ENCODE measurements at regions not wholly inside any gene's neighbourhood (a gene's known extent, or its start where the extent isn't known, plus 50 kb on each side); places are given as distances from the start of the nearest gene placed in this dataset.

- Mint-ChIP-seq H3K4me3 (no peak overlapping the region), H3K4me1 (no peaks in the 10 kb centered on the region), H3K27ac (no peak overlapping the region), H3K9me3 (peaks cover 3% of the 10 kb centered on the region), H3K36me3 (no peaks in the 10 kb centered on the region)
- ATAC-seq (no peak), DNase-seq (ENCODE audit: low spot score in 2 of 2) (no peak)
Measured at GRCh38 chr13:22655106-22655852, 525.5 kb upstream of the SGCG start.

DNA sequence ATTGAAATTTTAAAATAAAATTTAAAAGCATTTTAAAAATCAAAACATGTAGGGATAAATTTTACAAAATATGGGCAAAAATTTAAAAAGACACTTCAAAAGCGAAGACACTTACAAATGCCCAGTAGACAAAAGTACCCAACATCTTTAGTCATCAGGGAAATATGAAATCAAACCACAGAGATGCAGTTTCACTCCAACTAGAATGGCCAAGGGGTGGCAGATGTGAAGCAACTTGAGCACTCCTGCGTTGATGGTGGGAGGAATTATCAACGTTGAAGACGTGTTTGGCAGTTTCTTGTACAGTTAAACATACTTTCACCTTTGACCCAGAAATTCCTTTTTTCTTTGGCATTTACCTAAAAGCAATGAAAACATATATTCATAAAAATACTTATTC is 518.0 kb upstream of the SGCG start:
- no peak overlapping the region for H3K4me3 Mint-ChIP-seq
- DNase-seq (ENCODE audit: low spot score in 2 of 2), result no peak
- H3K36me3 Mint-ChIP-seq, result no peaks in the 10 kb centered on the region
- H3K27ac Mint-ChIP-seq, result no peak overlapping the region
- H3K9me3 Mint-ChIP-seq, result no peaks in the 10 kb centered on the region
- no peaks in the 10 kb centered on the region for H3K4me1 Mint-ChIP-seq
- ATAC-seq, result no peak

- Mint-ChIP-seq H3K9me3 (peaks cover 4% of the 10 kb centered on the region), H3K36me3 (no peaks in the 10 kb centered on the region), H3K4me1 (no peaks in the 10 kb centered on the region), H3K27ac (no peak overlapping the region), H3K4me3 (no peak overlapping the region)
- ATAC-seq (no peak), DNase-seq (ENCODE audit: low spot score in 2 of 2) (no peak)
Measured at GRCh38 chr13:22665506-22665905, 515.3 kb upstream of the SGCG start.

DNA sequence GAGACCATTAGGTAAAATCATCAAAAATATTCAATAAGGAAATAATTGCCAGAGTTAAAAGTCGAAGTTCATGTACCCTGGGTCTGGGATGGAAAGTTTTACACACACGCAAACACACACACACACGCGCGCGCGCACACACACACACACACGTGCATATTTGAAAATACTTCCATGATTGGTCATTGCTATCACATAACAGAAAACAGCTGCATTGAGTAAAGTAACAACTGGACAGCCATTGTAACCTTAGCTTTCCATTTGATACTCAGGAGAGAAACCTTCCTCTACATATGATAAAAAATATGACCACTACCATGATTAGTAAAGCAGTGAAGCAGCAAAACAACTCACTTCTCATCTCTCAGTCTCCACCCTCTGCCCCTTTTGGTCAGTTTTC is 490.0 kb upstream of the SGCG start:
- Mint-ChIP-seq H3K27ac (no peak overlapping the region), H3K4me1 (no peaks in the 10 kb centered on the region), H3K36me3 (no peaks in the 10 kb centered on the region), H3K9me3 (peaks cover 12% of the 10 kb centered on the region), H3K4me3 (no peak overlapping the region)
- ATAC-seq (no peak), DNase-seq (ENCODE audit: low spot score in 2 of 2) (no peak)

DNA sequence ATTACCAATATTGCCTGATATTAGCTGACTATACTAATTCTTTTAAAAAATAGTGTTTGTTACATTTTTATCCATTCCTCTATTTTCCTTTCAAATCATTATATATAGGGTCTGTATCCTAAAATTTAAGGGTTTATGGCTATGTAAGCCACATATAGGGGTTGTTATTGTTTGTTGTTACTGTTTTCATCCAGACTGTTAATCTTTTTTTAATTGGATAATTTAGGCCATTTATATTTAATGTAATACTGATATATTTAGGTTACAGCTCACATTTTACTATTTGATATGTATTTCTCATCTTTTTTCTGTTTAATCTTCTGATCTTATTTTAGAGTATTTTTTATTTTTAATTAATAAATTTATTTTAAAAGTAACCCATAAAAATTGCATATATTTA is 487.1 kb upstream of the SGCG start:
- Mint-ChIP-seq H3K27ac (no peak overlapping the region), H3K36me3 (no peaks in the 10 kb centered on the region), H3K9me3 (peaks cover 7% of the 10 kb centered on the region), H3K4me1 (no peaks in the 10 kb centered on the region), H3K4me3 (no peak overlapping the region)
- ATAC-seq, result no peak
- no peak for DNase-seq (ENCODE audit: low spot score in 2 of 2)

GRCh38 chr13:22696433-22696832 is 484.3 kb upstream of the SGCG start:
- no peaks in the 10 kb centered on the region for H3K4me1 Mint-ChIP-seq

GRCh38 chr13:22698467-22698866 is 482.3 kb upstream of the SGCG start:
- ATAC-seq (no peak), DNase-seq (ENCODE audit: low spot score in 2 of 2) (no peak)
- no peaks in the 10 kb centered on the region for H3K36me3 Mint-ChIP-seq
- H3K9me3 Mint-ChIP-seq, result peaks cover 7% of the 10 kb centered on the region
- no peak overlapping the region for H3K27ac Mint-ChIP-seq
- no peak overlapping the region for H3K4me3 Mint-ChIP-seq
- H3K4me1 Mint-ChIP-seq, result no peaks in the 10 kb centered on the region

More at GRCh38 chr13:22696433-22696832, 484.3 kb upstream of the SGCG start:
- H3K9me3 Mint-ChIP-seq, result peaks cover 7% of the 10 kb centered on the region
- H3K36me3 Mint-ChIP-seq, result no peaks in the 10 kb centered on the region
- ATAC-seq (no peak), DNase-seq (ENCODE audit: low spot score in 2 of 2) (no peak)
- no peak overlapping the region for H3K4me3 Mint-ChIP-seq
- H3K27ac Mint-ChIP-seq, result no peak overlapping the region

GRCh38 chr13:22700246-22700887 is 480.4 kb upstream of the SGCG start:
- H3K36me3 Mint-ChIP-seq, result no peaks in the 10 kb centered on the region
- H3K4me3 Mint-ChIP-seq, result no peak overlapping the region
- DNase-seq (ENCODE audit: low spot score in 2 of 2) (no peak), ATAC-seq (no peak)
- no peak overlapping the region for H3K27ac Mint-ChIP-seq
- no peaks in the 10 kb centered on the region for H3K4me1 Mint-ChIP-seq
- no peaks in the 10 kb centered on the region for H3K9me3 Mint-ChIP-seq

- no peaks in the 10 kb centered on the region for H3K9me3 Mint-ChIP-seq
- H3K4me1 Mint-ChIP-seq, result no peaks in the 10 kb centered on the region
- no peak for ATAC-seq
- H3K27ac Mint-ChIP-seq, result no peak overlapping the region
- no peak overlapping the region for H3K4me3 Mint-ChIP-seq
- H3K36me3 Mint-ChIP-seq, result no peaks in the 10 kb centered on the region
- no peak for DNase-seq (ENCODE audit: low spot score in 2 of 2)
Measured at GRCh38 chr13:22703601-22704209, 477.1 kb upstream of the SGCG start.

DNA sequence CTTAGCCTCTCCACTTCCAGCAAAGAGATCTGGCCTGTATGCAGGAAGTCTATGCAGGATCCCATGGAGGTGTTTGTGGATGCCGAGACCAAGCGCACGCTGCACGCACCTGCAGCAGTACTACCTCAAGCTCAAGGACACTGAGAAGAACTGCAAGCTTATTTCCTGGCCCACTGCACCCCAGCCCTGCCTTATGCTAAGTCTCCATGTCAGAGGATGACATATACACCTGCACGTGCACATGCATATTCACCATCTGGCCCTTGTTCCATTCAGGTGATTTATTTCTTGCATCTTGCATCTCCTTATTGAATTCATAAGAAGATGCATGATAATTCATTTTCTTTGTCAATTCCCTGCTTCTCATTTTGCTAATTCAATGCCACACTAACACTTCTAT is 472.8 kb upstream of the SGCG start:
- no peak overlapping the region for H3K27ac Mint-ChIP-seq
- no peak overlapping the region for H3K4me3 Mint-ChIP-seq
- peak; percentile 13 for ATAC-seq

DNA sequence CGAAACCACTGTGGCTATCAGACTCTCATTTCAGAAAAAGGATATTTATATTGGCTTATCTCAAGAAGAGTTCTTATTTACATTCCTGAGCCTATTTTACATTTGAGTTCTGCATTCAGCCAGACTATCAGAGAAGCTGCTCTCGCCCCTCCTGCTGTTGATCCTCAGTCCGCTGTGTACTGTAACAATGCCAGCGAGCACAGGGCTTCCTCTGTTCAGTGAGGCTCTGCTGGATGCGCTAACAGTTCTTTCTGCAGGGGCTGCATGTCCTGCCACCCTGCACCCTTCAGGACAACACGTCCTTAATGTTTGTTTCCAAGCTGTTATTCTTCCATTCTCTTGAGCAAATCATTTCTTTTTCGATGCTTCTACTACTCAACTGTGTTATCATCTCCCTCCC is 463.7 kb upstream of the SGCG start:
- ATAC-seq, result no peak
- no peak overlapping the region for H3K27ac Mint-ChIP-seq
- H3K9me3 Mint-ChIP-seq, result no peaks in the 10 kb centered on the region
- no peaks in the 10 kb centered on the region for H3K36me3 Mint-ChIP-seq
- H3K4me1 Mint-ChIP-seq, result no peaks in the 10 kb centered on the region
- DNase-seq (ENCODE audit: low spot score in 2 of 2), result no peak
- no peak overlapping the region for H3K4me3 Mint-ChIP-seq

More for the DNA sequence above, 472.8 kb upstream of the SGCG start:
- Mint-ChIP-seq H3K4me1 (no peaks in the 10 kb centered on the region), H3K9me3 (no peaks in the 10 kb centered on the region), H3K36me3 (no peaks in the 10 kb centered on the region)
- DNase-seq (ENCODE audit: low spot score in 2 of 2), result no peak

DNA sequence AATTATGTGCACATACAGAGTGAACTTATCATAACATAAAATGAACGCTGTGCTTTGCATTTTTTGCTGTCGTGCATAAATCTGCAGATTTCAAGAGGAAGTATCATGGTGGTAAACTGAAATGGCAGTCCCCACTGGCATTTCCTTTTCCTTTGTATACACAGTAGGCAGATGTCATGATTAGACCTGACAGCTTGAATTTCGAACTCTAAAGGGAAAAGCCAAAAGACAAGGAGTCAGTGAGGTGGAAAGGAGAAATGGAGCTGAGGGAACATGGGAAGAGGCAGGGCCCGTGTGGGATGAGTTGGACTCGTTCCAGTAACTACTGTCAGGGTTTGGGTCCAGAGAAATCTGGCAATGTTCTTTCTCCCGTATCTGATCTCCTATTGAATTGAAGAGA is 454.1 kb upstream of the SGCG start:
- H3K36me3 Mint-ChIP-seq, result no peaks in the 10 kb centered on the region
- ATAC-seq (no peak), DNase-seq (ENCODE audit: low spot score in 2 of 2) (no peak)
- no peak overlapping the region for H3K27ac Mint-ChIP-seq
- H3K4me3 Mint-ChIP-seq, result no peak overlapping the region
- H3K9me3 Mint-ChIP-seq, result no peaks in the 10 kb centered on the region
- no peaks in the 10 kb centered on the region for H3K4me1 Mint-ChIP-seq

DNA sequence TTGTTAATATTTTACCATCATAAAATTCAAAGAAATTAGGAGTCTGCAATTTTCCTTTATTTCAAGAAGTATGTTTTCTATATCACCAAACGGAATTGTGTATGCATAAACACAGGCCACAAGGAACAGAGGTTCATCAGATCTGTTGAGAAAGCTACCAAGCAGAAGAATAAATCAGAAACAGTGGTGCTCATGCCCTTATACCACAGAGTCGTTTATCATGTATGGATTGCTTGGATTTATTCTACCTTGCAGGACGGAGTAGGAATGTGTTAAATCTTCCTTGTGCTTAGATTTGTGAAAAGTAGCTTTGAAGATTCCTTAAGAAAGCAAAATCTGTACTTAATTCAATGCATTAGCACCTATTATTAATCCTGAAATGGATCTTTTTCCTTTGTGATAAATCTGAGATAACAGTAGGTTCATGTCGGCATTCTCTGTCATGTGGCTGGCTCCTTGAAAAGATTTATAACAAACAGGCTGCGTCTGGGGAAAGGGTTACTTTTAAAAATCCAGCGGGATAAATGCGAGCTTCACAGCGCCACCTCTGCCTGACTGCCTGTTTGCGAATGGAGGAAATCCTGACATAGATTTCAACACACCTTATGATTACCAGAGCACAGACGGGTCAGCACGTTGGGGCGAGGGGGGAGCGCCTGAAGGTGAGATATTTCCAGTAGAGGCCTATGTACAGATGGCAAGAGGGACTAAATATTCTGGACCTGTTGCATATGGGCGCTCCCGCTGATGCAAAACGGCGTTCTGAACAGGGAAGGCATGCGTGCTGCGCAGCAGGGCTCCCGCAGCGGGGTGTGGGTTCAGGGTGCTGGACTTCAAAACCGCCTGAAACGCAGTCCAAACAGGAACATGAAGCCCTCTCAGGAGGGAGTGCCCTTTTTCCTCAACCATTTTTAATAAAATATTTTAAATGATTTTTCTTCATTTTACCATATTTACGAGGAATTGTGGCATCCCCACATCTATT is 445.5 kb upstream of the SGCG start:
- DNase-seq (ENCODE audit: low spot score in 2 of 2) (no peak), ATAC-seq (no peak)
- no peaks in the 10 kb centered on the region for H3K36me3 Mint-ChIP-seq
- no peaks in the 10 kb centered on the region for H3K4me1 Mint-ChIP-seq
- peaks cover 2% of the 10 kb centered on the region for H3K9me3 Mint-ChIP-seq
- H3K4me3 Mint-ChIP-seq, result no peak overlapping the region
- H3K27ac Mint-ChIP-seq, result no peak overlapping the region

GRCh38 chr13:22736084-22736767 is 444.6 kb upstream of the SGCG start:
- Mint-ChIP-seq H3K4me3 (no peak overlapping the region), H3K9me3 (peaks cover 2% of the 10 kb centered on the region), H3K4me1 (no peaks in the 10 kb centered on the region), H3K27ac (no peak overlapping the region), H3K36me3 (no peaks in the 10 kb centered on the region)
- ATAC-seq, result no peak
- DNase-seq (ENCODE audit: low spot score in 2 of 2), result no peak

GRCh38 chr13:22736768-22737092 is 444.0 kb upstream of the SGCG start:
- no peaks in the 10 kb centered on the region for H3K4me1 Mint-ChIP-seq
- H3K27ac Mint-ChIP-seq, result no peak overlapping the region
- H3K9me3 Mint-ChIP-seq, result peaks cover 2% of the 10 kb centered on the region
- no peak for DNase-seq (ENCODE audit: low spot score in 2 of 2)
- ATAC-seq, result no peak
- no peak overlapping the region for H3K4me3 Mint-ChIP-seq
- no peaks in the 10 kb centered on the region for H3K36me3 Mint-ChIP-seq

Measured in stimulated activated effector memory CD8-positive, alpha-beta T cell treated with anti-CD3 and anti-CD28 coated beads, Interleukin-12 subunit alpha, Interleukin-12 subunit beta, amount 100 ng/mL, for 72 hours (primary cell).